ENCODE measurements at regions not wholly inside any gene's neighbourhood (a gene's known extent, or its start where the extent isn't known, plus 50 kb on each side); places are given as distances from the start of the nearest gene placed in this dataset.
A peak's percentile ranks its signal among the peaks of the same experiment; 100 is the strongest.
"Not testable (repeated sequence)": the region's sequence is repeated elsewhere in the genome, so short reads cannot be mapped to it uniquely, and the experiment has no call there.

GRCh38 chrX:63167002-63167401, 184.1 kb downstream of the SPIN4 start:
- H3K9me3 ChIP-seq; H3K36me3 ChIP-seq; ATAC-seq; DNase-seq; H3K4me3 ChIP-seq; H3K27ac ChIP-seq; H3K27me3 ChIP-seq; H3K4me1 ChIP-seq; intact Hi-C loops (cut with DNase I): not testable (repeated sequence)
- WGBS, 2 donors, result no CpG with 5 or more reads among the region's 1 CpG

DNA sequence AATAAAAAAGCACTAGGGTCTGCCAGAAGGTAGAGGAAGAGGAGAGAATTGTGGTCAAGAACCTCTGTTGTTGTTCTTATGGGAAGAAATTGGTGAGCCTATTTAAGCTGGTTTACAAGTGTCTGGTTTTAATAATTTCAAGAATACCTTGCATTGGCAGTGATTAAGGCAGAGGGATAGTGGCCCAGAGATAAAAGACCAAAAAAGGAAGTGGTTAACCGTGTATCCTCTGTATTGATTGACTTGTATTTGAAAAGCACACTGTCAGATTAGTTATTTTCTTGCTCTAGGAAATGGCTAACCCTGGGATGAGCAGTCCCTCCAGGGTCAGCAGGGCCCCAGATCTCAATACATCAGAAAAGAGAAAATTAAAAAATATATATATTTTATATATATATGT, 190.1 kb downstream of the SPIN4 start:
- H3K36me3 ChIP-seq; H3K4me3 ChIP-seq; intact Hi-C loops (cut with DNase I); H3K9me3 ChIP-seq; ATAC-seq; DNase-seq; H3K4me1 ChIP-seq; H3K27me3 ChIP-seq; H3K27ac ChIP-seq: not testable (repeated sequence)
- WGBS, 2 donors, result no CpG with 5 or more reads among the region's 1 CpG

- H3K27me3 ChIP-seq; H3K4me3 ChIP-seq; DNase-seq; H3K27ac ChIP-seq; H3K9me3 ChIP-seq; H3K4me1 ChIP-seq; ATAC-seq; intact Hi-C loops (cut with DNase I); H3K36me3 ChIP-seq: not testable (repeated sequence)
- no CpG with 5 or more reads among the region's 1 CpG for WGBS, 2 donors
Measured at GRCh38 chrX:63160340-63160739, 190.8 kb downstream of the SPIN4 start.

DNA sequence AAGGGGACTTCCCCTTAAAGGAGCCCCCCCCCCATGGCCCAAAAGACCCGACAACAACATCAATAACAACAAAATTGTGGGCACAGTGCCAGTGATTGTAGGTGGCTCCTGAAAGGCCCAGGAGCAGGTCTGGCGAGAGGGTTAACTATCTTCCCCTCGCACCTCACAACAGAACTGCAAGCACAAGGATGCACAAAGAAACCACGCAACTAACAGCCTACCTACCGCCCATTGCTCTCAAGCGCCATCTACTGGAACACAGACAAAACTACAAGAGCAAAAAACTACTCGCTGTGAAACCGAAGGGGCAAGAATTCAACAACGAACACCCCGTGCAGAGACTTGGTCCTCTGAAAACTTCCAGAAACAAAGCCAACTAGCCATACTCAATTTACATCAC, 205.6 kb downstream of the SPIN4 start:
- H3K36me3 ChIP-seq; DNase-seq; H3K4me3 ChIP-seq; ATAC-seq; H3K9me3 ChIP-seq; intact Hi-C loops (cut with DNase I); H3K4me1 ChIP-seq; H3K27me3 ChIP-seq; H3K27ac ChIP-seq: not testable (repeated sequence)
- WGBS, 2 donors, result no CpG with 5 or more reads among the region's 10 CpGs

GRCh38 chrX:63142588-63142987, 208.5 kb downstream of the SPIN4 start:
- H3K4me1 ChIP-seq; H3K36me3 ChIP-seq; intact Hi-C loops (cut with DNase I); H3K9me3 ChIP-seq; H3K27me3 ChIP-seq; DNase-seq; H3K4me3 ChIP-seq; ATAC-seq; H3K27ac ChIP-seq: not testable (repeated sequence)
- WGBS, 2 donors, result no CpG with 5 or more reads among the region's 2 CpGs

GRCh38 chrX:63135859-63136258, 215.3 kb downstream of the SPIN4 start:
- H3K27ac ChIP-seq; H3K4me1 ChIP-seq; DNase-seq; H3K9me3 ChIP-seq; H3K4me3 ChIP-seq; H3K36me3 ChIP-seq; intact Hi-C loops (cut with DNase I); H3K27me3 ChIP-seq; ATAC-seq: not testable (repeated sequence)
- no CpG with 5 or more reads among the region's 2 CpGs for WGBS, 2 donors

GRCh38 chrX:63128509-63128908, 222.6 kb downstream of the SPIN4 start:
- peak in 7 of 9 donors; percentile 27 to 64 (median 48) for TF ChIP-seq CTCF (IDR thresholded peaks at IDR 0.05)
- no peak overlapping the region for H3K27ac ChIP-seq
- DNase-seq (no peak), ATAC-seq (no peak)
- WGBS, 2 donors, result 0 to 3% methylated on average over 2 of the region's 2 CpGs
- intact Hi-C loops (cut with DNase I), result no loop called here
- no peaks in the 10 kb centered on the region for H3K4me1 ChIP-seq
- H3K36me3 ChIP-seq, result no peaks in the 10 kb centered on the region
- H3K27me3 ChIP-seq, result no peaks in the 10 kb centered on the region
- peaks cover 0 to 5% (median 0%) of the 10 kb centered on the region in 11 donors for H3K9me3 ChIP-seq
- H3K4me3 ChIP-seq, result no peak overlapping the region

- Histone ChIP-seq H3K27me3 (peaks cover 0 to 11% (median 0%) of the 10 kb centered on the region in 7 donors), H3K9me3 (no peaks in the 10 kb centered on the region), H3K27ac (no peak overlapping the region), H3K4me3 (no peak overlapping the region), H3K36me3 (no peaks in the 10 kb centered on the region), H3K4me1 (no peaks in the 10 kb centered on the region)
- WGBS, 2 donors, result 0 to 10% methylated on average over 1 of the region's 1 CpG
- no peak for ATAC-seq
- intact Hi-C loops (cut with DNase I), result no loop called here
- DNase-seq, result no peak
- no peak for TF ChIP-seq CTCF (IDR thresholded peaks at IDR 0.05)
Measured at GRCh38 chrX:63115196-63115595, 235.9 kb downstream of the SPIN4 start.

Measured in heart right ventricle (tissue), 16 donors.